ENCODE measurements at regions not wholly inside any gene's neighbourhood (a gene's known extent, or its start where the extent isn't known, plus 50 kb on each side); places are given as distances from the start of the nearest gene placed in this dataset.

DNA sequence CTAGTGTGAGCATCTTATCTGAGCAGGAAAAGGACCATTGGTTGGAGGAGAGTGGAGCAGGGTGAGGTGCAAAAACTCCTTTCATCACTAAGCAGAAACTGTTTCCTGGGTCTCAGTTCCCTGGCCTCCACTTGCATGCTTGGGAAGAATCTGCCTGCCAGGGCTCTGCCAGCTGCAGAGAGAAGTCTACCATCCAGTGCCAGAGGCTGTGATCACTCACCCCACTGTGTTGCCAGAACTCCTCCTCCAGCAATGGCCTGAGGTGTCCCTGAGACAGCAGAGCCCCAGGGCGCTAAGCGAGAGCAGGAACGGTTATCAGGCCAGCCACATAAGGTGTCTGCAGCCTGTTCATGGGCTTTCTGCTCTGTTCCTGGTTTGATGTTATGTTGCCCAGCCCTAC is 991.4 kb downstream of the CCSER2 start:
- TF ChIP-seq, protein P1, sequence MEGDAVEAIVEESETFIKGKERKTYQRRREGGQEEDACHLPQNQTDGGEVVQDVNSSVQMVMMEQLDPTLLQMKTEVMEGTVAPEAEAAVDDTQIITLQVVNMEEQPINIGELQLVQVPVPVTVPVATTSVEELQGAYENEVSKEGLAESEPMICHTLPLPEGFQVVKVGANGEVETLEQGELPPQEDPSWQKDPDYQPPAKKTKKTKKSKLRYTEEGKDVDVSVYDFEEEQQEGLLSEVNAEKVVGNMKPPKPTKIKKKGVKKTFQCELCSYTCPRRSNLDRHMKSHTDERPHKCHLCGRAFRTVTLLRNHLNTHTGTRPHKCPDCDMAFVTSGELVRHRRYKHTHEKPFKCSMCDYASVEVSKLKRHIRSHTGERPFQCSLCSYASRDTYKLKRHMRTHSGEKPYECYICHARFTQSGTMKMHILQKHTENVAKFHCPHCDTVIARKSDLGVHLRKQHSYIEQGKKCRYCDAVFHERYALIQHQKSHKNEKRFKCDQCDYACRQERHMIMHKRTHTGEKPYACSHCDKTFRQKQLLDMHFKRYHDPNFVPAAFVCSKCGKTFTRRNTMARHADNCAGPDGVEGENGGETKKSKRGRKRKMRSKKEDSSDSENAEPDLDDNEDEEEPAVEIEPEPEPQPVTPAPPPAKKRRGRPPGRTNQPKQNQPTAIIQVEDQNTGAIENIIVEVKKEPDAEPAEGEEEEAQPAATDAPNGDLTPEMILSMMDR (IDR thresholded peaks at IDR 0.05; ENCODE audit: insufficient read depth in 1 of 2, low read depth in 1 of 2, low read length in 1 of 2, severe bottlenecking in 1 of 2, unreplicated experiment in 1 of 2) = no peak
- intact Hi-C loops (cut with micrococcal nuclease; ENCODE audit: unreplicated experiment) = no loop called here
- Histone ChIP-seq H3K36me3 (ENCODE audit: control insufficient read depth, insufficient read depth, low read length) (no peaks in the 10 kb centered on the region), H3K27me3 (replicated peaks; ENCODE audit: control insufficient read depth, insufficient read depth, low read length) (no peaks in the 10 kb centered on the region), H3K4me1 (no peaks in the 10 kb centered on the region), H3K9me3 (no peaks in the 10 kb centered on the region), H3K4me3 (ENCODE audit: low read depth, low read length) (no peak overlapping the region)
- Mint-ChIP-seq H3K4me1 (ENCODE audit: low read depth, unreplicated experiment) (no peaks in the 10 kb centered on the region), H3K9me3 (ENCODE audit: unreplicated experiment) (no peaks in the 10 kb centered on the region), H3K27me3 (ENCODE audit: insufficient read depth, unreplicated experiment) (no peaks in the 10 kb centered on the region), H3K36me3 (ENCODE audit: insufficient read depth, unreplicated experiment) (no peaks in the 10 kb centered on the region), H3K27ac (ENCODE audit: unreplicated experiment) (no peak overlapping the region), H3K4me3 (ENCODE audit: unreplicated experiment) (no peak overlapping the region)
- POLR2A ChIA-PET = interaction anchor here (0.6 kb wide), 1 partner anchor 207 kb away, joined by 3 read pairs; no protein-coding TSS in a partner anchor
- CTCF ChIA-PET = no interaction called here
- DNase-seq = no peak
- BruUV-seq (replicated peaks) = no TSS peak

- H3K27me3 Mint-ChIP-seq (ENCODE audit: insufficient read depth, unreplicated experiment) = peaks cover 13% of the 10 kb centered on the region
- H3K27me3 ChIP-seq (replicated peaks; ENCODE audit: control insufficient read depth, insufficient read depth, low read length) = no peaks in the 10 kb centered on the region
- 0 out of 2 replicates have a peak, but pooled peaks cover 5% of the 10 kb centered on the region for H3K9me3 ChIP-seq
- no peak overlapping the region for H3K4me3 Mint-ChIP-seq (ENCODE audit: unreplicated experiment)
- no peak overlapping the region for H3K4me3 ChIP-seq (ENCODE audit: low read depth, low read length)
- CTCF ChIA-PET = no interaction called here
- no TSS peak for BruUV-seq (replicated peaks)
- H3K4me1 ChIP-seq = no peaks in the 10 kb centered on the region
- intact Hi-C loops (cut with micrococcal nuclease; ENCODE audit: unreplicated experiment) = no loop called here
- no peaks in the 10 kb centered on the region for H3K36me3 ChIP-seq (ENCODE audit: control insufficient read depth, insufficient read depth, low read length)
- H3K4me1 Mint-ChIP-seq (ENCODE audit: low read depth, unreplicated experiment) = no peaks in the 10 kb centered on the region
- H3K9me3 Mint-ChIP-seq (ENCODE audit: unreplicated experiment) = peaks cover 3% of the 10 kb centered on the region
- POLR2A ChIA-PET = no interaction called here
- H3K27ac Mint-ChIP-seq (ENCODE audit: unreplicated experiment) = no peak overlapping the region
- H3K36me3 Mint-ChIP-seq (ENCODE audit: insufficient read depth, unreplicated experiment) = no peaks in the 10 kb centered on the region
- DNase-seq = no peak
- TF ChIP-seq, protein P1 (IDR thresholded peaks at IDR 0.05; ENCODE audit: insufficient read depth in 1 of 2, low read depth in 1 of 2, low read length in 1 of 2, severe bottlenecking in 1 of 2, unreplicated experiment in 1 of 2) = no peak
Observed at GRCh38 chr10:85333594-85333993, 1005.2 kb downstream of the CCSER2 start.

DNA sequence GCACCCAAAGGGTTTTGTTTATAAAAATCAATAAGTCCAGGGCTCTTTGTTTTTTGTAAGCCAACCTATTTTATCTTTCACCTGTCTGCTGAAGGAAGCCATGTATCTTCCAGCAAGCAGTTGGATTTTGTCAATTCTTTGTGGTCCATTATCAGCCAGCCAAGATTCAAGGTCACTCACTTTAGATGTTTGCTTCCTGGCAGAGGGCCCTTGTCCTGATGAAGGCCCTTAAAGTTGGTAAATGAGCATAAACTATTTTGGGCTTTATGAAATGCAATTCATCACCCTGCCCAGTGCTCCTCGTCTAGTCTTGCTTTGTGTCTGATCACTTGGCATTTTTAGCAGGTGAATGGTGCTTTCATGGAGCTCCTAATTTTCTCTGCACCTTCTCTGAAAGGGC is 1004.2 kb downstream of the GRID1 start:
- H3K36me3 Mint-ChIP-seq (ENCODE audit: insufficient read depth, unreplicated experiment) = no peaks in the 10 kb centered on the region
- no peak for DNase-seq
- no TSS peak for BruUV-seq (replicated peaks)
- H3K36me3 ChIP-seq (ENCODE audit: control insufficient read depth, insufficient read depth, low read length) = no peaks in the 10 kb centered on the region
- H3K27me3 Mint-ChIP-seq (ENCODE audit: insufficient read depth, unreplicated experiment) = no peaks in the 10 kb centered on the region
- POLR2A ChIA-PET = no interaction called here
- intact Hi-C loops (cut with micrococcal nuclease; ENCODE audit: unreplicated experiment) = no loop called here
- no peaks in the 10 kb centered on the region for H3K9me3 Mint-ChIP-seq (ENCODE audit: unreplicated experiment)
- H3K9me3 ChIP-seq = no peaks in the 10 kb centered on the region
- no peak overlapping the region for H3K27ac Mint-ChIP-seq (ENCODE audit: unreplicated experiment)
- no peaks in the 10 kb centered on the region for H3K4me1 ChIP-seq
- H3K27me3 ChIP-seq (replicated peaks; ENCODE audit: control insufficient read depth, insufficient read depth, low read length) = no peaks in the 10 kb centered on the region
- no peak overlapping the region for H3K4me3 Mint-ChIP-seq (ENCODE audit: unreplicated experiment)
- CTCF ChIA-PET = no interaction called here
- H3K4me1 Mint-ChIP-seq (ENCODE audit: low read depth, unreplicated experiment) = no peaks in the 10 kb centered on the region
- no peak overlapping the region for H3K4me3 ChIP-seq (ENCODE audit: low read depth, low read length)
- TF ChIP-seq, protein P1 (IDR thresholded peaks at IDR 0.05; ENCODE audit: insufficient read depth in 1 of 2, low read depth in 1 of 2, low read length in 1 of 2, severe bottlenecking in 1 of 2, unreplicated experiment in 1 of 2) = no peak

Data from Caco-2 (cell line).